CD4-positive, alpha-beta T cell (primary cell): ENCODE measurements at regions not wholly inside any gene's neighbourhood (a gene's known extent, or its start where the extent isn't known, plus 50 kb on each side); places are given as distances from the start of the nearest gene placed in this dataset.

Source experiments
- ATAC-seq: fragments of 200-7000 bp; cut with Tn5 transposase; one replicate; pipeline ENCODE4 v1.10.0; 2022; ENCODE audit warnings: mild to moderate bottlenecking; ENCODE audit not compliant: poor library complexity
- CTCF ChIA-PET: fragments of 350-600 bp; sonication (Branson Sonifier 250); formaldehyde crosslinking; loops from one replicate; lab custom pipeline; 2021; ENCODE audit warnings: antibody characterized with exemption, inconsistent platforms; lab: Charles Lee
- POLR2A ChIA-PET: fragments of 350-600 bp; sonication (Branson Sonifier 250); formaldehyde crosslinking; loops from one replicate; lab custom pipeline; 2021; ENCODE audit warnings: antibody characterized with exemption, inconsistent platforms; lab: Charles Lee
- DNase-seq, 14 experiments: peaks; one replicate each; pipeline ENCODE4 v3.0.0-alpha.2; 2013 to 2020; ENCODE audit warnings: mixed read lengths in 2 of 14
- H3K27ac ChIP-seq, 2 donors: one replicate each; pipeline versions ENCODE4 v1.5.1 to v1.7.0; 2013; ENCODE audit warnings: low read length in 2 of 2, low read depth in 1 of 2, mild to moderate bottlenecking in 1 of 2
- H3K27me3 ChIP-seq, 2 experiments: 1 replicate in 1 of 2; 2 replicates in 1 of 2; pipeline versions ENCODE4 v1.6.1 to v1.7.0; 2013; ENCODE audit warnings: low read length in 2 of 2, control low read depth in 1 of 2, mild to moderate bottlenecking in 1 of 2, moderate library complexity in 1 of 2; ENCODE audit not compliant: insufficient read depth in 2 of 2, control insufficient read depth in 1 of 2
- H3K36me3 ChIP-seq: one replicate; pipeline ENCODE4 v1.6.1; 2013; ENCODE audit warnings: low read length, control low read depth; ENCODE audit not compliant: insufficient read depth
- H3K4me1 ChIP-seq: one replicate; pipeline ENCODE4 v1.6.1; 2013; ENCODE audit warnings: low read length, control low read depth; ENCODE audit not compliant: insufficient read depth
- H3K4me3 ChIP-seq: one replicate; pipeline ENCODE4 v1.5.1; 2013; ENCODE audit warnings: mild to moderate bottlenecking, low read length, moderate library complexity
- H3K9me3 ChIP-seq, 2 experiments: 1 replicate in 1 of 2; 2 replicates in 1 of 2; pipeline versions ENCODE4 v1.6.1 to v1.7.0; 2013; ENCODE audit warnings: low read length in 2 of 2, mild to moderate bottlenecking in 2 of 2, control low read depth in 1 of 2, moderate library complexity in 1 of 2; ENCODE audit not compliant: control insufficient read depth in 1 of 2, insufficient read depth in 1 of 2
- H3K27ac Mint-ChIP-seq: one replicate; pipeline ENCODE4 v1.8.0; 2020; ENCODE audit warnings: mixed read lengths
- H3K27me3 Mint-ChIP-seq: one replicate; pipeline ENCODE4 v1.8.0; 2021; ENCODE audit warnings: mixed read lengths
- H3K36me3 Mint-ChIP-seq: one replicate; pipeline ENCODE4 v1.8.0; 2021; ENCODE audit warnings: low read depth, mixed read lengths
- H3K4me1 Mint-ChIP-seq: one replicate; pipeline ENCODE4 v1.8.0; 2021; ENCODE audit warnings: low read depth, mixed read lengths
- H3K4me3 Mint-ChIP-seq: one replicate; pipeline ENCODE4 v1.8.0; 2020; ENCODE audit warnings: mild to moderate bottlenecking, mixed read lengths
- H3K9me3 Mint-ChIP-seq: one replicate; pipeline ENCODE4 v1.8.0; 2020; ENCODE audit warnings: mixed read lengths
- intact Hi-C, 2 experiments: fragments of 100-400 bp; cut with DNase I in 1 of 2; cut with micrococcal nuclease in 1 of 2; formaldehyde crosslinking; loops; one replicate each; pipeline versions ENCODE4 v1.15.1 to v1.9.0; 2023 to 2025; cut with DNase I, micrococcal nuclease
- TF ChIP-seq, protein P1 (sequence below): fragments of 200-600 bp; IDR thresholded peaks from one replicate; pipeline ENCODE4 v1.8.0; 2022; ENCODE audit warnings: antibody characterized with exemption, mild to moderate bottlenecking

DNA sequence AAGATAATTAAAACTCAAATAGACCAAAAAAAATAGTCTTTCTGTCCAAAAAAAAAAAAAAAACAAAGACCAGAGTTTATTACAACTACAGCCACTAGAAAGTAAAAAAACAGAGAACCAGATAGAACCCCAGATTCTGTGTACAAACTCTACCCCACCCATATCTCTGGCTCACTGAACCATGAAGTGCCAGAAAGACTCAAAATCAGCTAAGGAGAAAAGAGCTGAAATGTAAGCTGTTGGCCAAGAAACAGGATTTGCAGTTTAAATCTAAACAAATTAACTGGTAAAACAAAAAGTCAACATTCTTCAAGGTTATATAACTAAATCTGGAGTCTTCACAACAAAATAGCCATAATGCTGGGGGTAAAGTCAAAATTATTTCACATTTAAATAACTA lies 278.9 kb downstream of the SEC16B start:
- Mint-ChIP-seq H3K27me3 (no peaks in the 10 kb centered on the region), H3K36me3 (no peaks in the 10 kb centered on the region), H3K4me1 (no peaks in the 10 kb centered on the region), H3K9me3 (peaks cover 2% of the 10 kb centered on the region), H3K27ac (no peak overlapping the region), H3K4me3 (no peak overlapping the region)
- Histone ChIP-seq H3K4me1 (no peaks in the 10 kb centered on the region), H3K9me3 (peaks cover 6 to 11% of the 10 kb centered on the region in 2 experiments), H3K36me3 (no peaks in the 10 kb centered on the region), H3K4me3 (no peak overlapping the region), H3K27ac (no peak overlapping the region), H3K27me3 (no peaks in the 10 kb centered on the region)
- intact Hi-C loops: no loop called here
- ChIA-PET POLR2A (no interaction called here), CTCF (no interaction called here)
- TF ChIP-seq, protein P1, sequence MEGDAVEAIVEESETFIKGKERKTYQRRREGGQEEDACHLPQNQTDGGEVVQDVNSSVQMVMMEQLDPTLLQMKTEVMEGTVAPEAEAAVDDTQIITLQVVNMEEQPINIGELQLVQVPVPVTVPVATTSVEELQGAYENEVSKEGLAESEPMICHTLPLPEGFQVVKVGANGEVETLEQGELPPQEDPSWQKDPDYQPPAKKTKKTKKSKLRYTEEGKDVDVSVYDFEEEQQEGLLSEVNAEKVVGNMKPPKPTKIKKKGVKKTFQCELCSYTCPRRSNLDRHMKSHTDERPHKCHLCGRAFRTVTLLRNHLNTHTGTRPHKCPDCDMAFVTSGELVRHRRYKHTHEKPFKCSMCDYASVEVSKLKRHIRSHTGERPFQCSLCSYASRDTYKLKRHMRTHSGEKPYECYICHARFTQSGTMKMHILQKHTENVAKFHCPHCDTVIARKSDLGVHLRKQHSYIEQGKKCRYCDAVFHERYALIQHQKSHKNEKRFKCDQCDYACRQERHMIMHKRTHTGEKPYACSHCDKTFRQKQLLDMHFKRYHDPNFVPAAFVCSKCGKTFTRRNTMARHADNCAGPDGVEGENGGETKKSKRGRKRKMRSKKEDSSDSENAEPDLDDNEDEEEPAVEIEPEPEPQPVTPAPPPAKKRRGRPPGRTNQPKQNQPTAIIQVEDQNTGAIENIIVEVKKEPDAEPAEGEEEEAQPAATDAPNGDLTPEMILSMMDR: no peak
- DNase-seq: no peak
- ATAC-seq: no peak

DNA sequence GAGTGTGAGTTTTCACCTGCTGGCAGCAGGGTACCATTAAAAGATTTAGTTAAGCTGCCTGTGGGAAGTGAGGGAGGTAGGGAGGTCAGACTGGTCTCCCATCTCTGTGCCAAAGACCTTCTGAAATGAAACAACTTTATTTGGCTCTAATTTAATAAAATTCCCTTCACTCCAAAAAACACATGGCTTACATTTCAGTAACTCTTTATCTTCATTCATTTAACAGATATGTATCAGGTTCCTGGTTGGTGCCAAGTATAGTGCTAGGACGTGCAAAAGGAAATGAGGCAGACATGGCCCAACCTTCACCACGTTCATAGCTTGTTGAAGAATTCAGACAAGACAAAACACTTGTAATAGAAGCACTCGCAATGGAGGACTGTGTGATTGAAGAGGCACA lies 282.3 kb downstream of the SEC16B start:
- Mint-ChIP-seq H3K9me3 (peaks cover 2% of the 10 kb centered on the region), H3K4me3 (no peak overlapping the region), H3K27ac (no peak overlapping the region), H3K36me3 (no peaks in the 10 kb centered on the region), H3K4me1 (no peaks in the 10 kb centered on the region), H3K27me3 (no peaks in the 10 kb centered on the region)
- Histone ChIP-seq H3K4me3 (no peak overlapping the region), H3K27me3 (no peaks in the 10 kb centered on the region), H3K36me3 (no peaks in the 10 kb centered on the region), H3K27ac (no peak overlapping the region), H3K4me1 (no peaks in the 10 kb centered on the region), H3K9me3 (peaks cover 4 to 6% of the 10 kb centered on the region in 2 experiments)
- intact Hi-C loops: no loop called here
- ChIA-PET POLR2A (no interaction called here), CTCF (no interaction called here)
- ATAC-seq (no peak), DNase-seq (no peak)
- TF ChIP-seq, protein P1: no peak

DNA sequence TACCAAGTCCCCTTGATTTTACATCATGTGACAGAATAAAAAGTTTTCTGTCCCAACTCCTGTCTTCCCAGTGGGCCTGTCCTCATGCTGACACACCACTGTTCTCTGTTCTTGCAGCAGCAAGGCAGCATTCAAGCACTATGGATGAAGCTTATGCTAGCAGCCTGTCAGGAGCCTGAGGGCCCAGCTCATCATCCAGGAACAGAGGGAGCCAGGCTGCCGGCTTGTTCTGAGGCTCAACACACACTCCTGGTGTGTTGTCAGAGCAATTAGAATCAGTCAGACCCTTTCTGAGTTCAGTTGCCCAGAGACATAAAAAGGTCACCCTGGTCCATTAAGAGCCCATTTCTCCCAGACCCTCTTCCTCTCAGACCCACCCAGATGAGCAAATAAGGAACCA lies 282.9 kb downstream of the SEC16B start:
- Mint-ChIP-seq H3K36me3 (no peaks in the 10 kb centered on the region), H3K27me3 (no peaks in the 10 kb centered on the region), H3K27ac (no peak overlapping the region), H3K9me3 (peaks cover 2% of the 10 kb centered on the region), H3K4me3 (no peak overlapping the region), H3K4me1 (no peaks in the 10 kb centered on the region)
- DNase-seq (no peak), ATAC-seq (no peak)
- no peak overlapping the region for H3K4me3 ChIP-seq
- H3K36me3 ChIP-seq: no peaks in the 10 kb centered on the region
- ChIA-PET CTCF (no interaction called here), POLR2A (no interaction called here)
- TF ChIP-seq, protein P1: no peak
- intact Hi-C loops: no loop called here
- H3K27me3 ChIP-seq: no peaks in the 10 kb centered on the region
- H3K27ac ChIP-seq: no peak overlapping the region
- no peaks in the 10 kb centered on the region for H3K4me1 ChIP-seq
- peaks cover 3% of the 10 kb centered on the region in 2 experiments for H3K9me3 ChIP-seq
